Astrocyte (in vitro differentiated cells and primary cell): ENCODE measurements at regions not wholly inside any gene's neighbourhood (a gene's known extent, or its start where the extent isn't known, plus 50 kb on each side); places are given as distances from the start of the nearest gene placed in this dataset.

Source experiments
- CTCF ChIP-seq: IDR thresholded peaks from 2 replicates; pipeline ENCODE4 v1.5.1; 2011; ENCODE audit warnings: low read depth, mild to moderate bottlenecking, inconsistent platforms, low read length, moderate library complexity; ENCODE audit not compliant: insufficient read depth
- EZH2 ChIP-seq: IDR thresholded peaks from 2 replicates; pipeline ENCODE4 v1.6.1; 2012; ENCODE audit warnings: mild to moderate bottlenecking, low read length, inconsistent platforms; ENCODE audit not compliant: insufficient read depth

GRCh38 chr11:32013603-32014002, 77.3 kb upstream of the RCN1 start:
- TF ChIP-seq CTCF (no peak), EZH2 (no peak)
